ENCODE measurements at regions not wholly inside any gene's neighbourhood (a gene's known extent, or its start where the extent isn't known, plus 50 kb on each side); places are given as distances from the start of the nearest gene placed in this dataset.
A peak's percentile ranks its signal among the peaks of the same experiment; 100 is the strongest.

DNA sequence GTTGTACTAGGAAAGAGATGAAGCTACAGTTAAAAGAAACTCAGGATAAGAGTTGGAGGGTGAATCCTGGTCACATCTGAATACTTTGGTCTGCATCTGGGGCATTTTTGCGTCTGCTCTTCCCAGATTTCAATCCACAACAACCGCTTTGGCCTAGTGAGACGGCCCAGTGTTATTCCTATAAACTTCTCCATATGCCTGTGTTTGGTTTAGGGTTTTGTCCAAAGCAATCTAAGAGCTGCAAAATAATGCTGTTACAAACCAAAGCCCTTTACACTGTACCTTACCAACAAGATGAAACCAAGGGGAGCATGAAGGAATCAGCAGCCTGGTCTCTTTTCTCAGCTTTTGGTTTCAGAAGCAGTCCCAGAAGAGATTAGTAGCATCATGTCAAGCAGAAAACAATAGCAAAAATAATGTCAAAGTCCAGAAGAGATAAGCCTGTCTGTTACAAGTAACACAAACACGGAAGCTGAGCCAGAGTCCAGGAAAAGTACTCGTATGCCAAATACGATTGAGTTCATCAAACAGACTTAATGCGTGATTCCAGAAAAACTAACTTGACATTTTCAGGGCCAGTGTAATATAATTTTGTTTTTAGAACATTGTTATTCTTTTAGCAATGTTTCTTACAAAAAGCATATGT is 379.9 kb upstream of the ACO1 start (continued):
- TF ChIP-seq ZFAT (CRISPR knock-in tag; conservative IDR thresholded peaks at IDR 0.05) (no peak), ZBTB42 (CRISPR knock-in tag; IDR thresholded peaks at IDR 0.05) (no peak), RXRB (CRISPR knock-in tag; IDR thresholded peaks at IDR 0.05; ENCODE audit: borderline replicate concordance) (no peak; the same call in 1 of the 2 replicates), ZNF75D (CRISPR knock-in tag; IDR thresholded peaks at IDR 0.05; ENCODE audit: borderline replicate concordance) (no peak), KDM5A (IDR thresholded peaks at IDR 0.05; ENCODE audit: borderline replicate concordance, low read length) (no peak), ZNF557 (CRISPR knock-in tag; IDR thresholded peaks at IDR 0.05) (no peak), ZSCAN9 (CRISPR knock-in tag; IDR thresholded peaks at IDR 0.05; ENCODE audit: borderline replicate concordance) (peak; percentile 20; the same call in 1 of the 2 replicates), ZNF672 (CRISPR knock-in tag; IDR thresholded peaks at IDR 0.05) (no peak), ZNF674 (CRISPR knock-in tag; IDR thresholded peaks at IDR 0.05; ENCODE audit: low read depth) (no peak), RBM22 (optimal IDR thresholded peaks at IDR 0.05; ENCODE audit: low read length) (no peak), ZNF234 (CRISPR knock-in tag; conservative IDR thresholded peaks at IDR 0.05) (no peak), FOSL2 (CRISPR knock-in tag; IDR thresholded peaks at IDR 0.05) (no peak), KLF16 (CRISPR knock-in tag; IDR thresholded peaks at IDR 0.05) (peak in 1 of 2 experiments; percentile 47; a peak in 1 of 4 replicates), FOXK1 (CRISPR knock-in tag; IDR thresholded peaks at IDR 0.05; ENCODE audit: borderline replicate concordance, low read depth) (peak; percentile 11; the same call in 1 of the 2 replicates), ZNF530 (CRISPR knock-in tag; IDR thresholded peaks at IDR 0.05; ENCODE audit: low read depth) (no peak), ZNF33A (CRISPR knock-in tag; IDR thresholded peaks at IDR 0.05; ENCODE audit: borderline replicate concordance) (no peak), RBFOX2 (IDR thresholded peaks at IDR 0.05; ENCODE audit: low read depth, low read length) (no peak), KLF9 (CRISPR knock-in tag; IDR thresholded peaks at IDR 0.05; ENCODE audit: low read depth) (no peak)
- TF ChIP-seq, protein P1, sequence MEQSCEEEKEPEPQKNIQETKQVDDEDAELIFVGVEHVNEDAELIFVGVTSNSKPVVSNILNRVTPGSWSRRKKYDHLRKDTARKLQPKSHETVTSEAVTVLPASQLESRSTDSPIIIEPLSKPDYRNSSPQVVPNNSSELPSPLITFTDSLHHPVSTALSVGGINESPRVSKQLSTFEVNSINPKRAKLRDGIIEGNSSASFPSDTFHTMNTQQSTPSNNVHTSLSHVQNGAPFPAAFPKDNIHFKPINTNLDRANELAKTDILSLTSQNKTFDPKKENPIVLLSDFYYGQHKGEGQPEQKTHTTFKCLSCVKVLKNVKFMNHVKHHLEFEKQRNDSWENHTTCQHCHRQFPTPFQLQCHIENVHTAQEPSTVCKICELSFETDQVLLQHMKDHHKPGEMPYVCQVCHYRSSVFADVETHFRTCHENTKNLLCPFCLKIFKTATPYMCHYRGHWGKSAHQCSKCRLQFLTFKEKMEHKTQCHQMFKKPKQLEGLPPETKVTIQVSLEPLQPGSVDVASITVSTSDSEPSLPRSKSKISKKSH (CRISPR knock-in tag; IDR thresholded peaks at IDR 0.05; ENCODE audit: borderline replicate concordance), result no peak
- TF ChIP-seq, protein P2, sequence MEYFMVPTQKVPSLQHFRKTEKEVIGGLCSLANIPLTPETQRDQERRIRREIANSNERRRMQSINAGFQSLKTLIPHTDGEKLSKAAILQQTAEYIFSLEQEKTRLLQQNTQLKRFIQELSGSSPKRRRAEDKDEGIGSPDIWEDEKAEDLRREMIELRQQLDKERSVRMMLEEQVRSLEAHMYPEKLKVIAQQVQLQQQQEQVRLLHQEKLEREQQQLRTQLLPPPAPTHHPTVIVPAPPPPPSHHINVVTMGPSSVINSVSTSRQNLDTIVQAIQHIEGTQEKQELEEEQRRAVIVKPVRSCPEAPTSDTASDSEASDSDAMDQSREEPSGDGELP (IDR thresholded peaks at IDR 0.05; ENCODE audit: borderline replicate concordance, low read depth), result no peak
- TF ChIP-seq, protein P3, sequence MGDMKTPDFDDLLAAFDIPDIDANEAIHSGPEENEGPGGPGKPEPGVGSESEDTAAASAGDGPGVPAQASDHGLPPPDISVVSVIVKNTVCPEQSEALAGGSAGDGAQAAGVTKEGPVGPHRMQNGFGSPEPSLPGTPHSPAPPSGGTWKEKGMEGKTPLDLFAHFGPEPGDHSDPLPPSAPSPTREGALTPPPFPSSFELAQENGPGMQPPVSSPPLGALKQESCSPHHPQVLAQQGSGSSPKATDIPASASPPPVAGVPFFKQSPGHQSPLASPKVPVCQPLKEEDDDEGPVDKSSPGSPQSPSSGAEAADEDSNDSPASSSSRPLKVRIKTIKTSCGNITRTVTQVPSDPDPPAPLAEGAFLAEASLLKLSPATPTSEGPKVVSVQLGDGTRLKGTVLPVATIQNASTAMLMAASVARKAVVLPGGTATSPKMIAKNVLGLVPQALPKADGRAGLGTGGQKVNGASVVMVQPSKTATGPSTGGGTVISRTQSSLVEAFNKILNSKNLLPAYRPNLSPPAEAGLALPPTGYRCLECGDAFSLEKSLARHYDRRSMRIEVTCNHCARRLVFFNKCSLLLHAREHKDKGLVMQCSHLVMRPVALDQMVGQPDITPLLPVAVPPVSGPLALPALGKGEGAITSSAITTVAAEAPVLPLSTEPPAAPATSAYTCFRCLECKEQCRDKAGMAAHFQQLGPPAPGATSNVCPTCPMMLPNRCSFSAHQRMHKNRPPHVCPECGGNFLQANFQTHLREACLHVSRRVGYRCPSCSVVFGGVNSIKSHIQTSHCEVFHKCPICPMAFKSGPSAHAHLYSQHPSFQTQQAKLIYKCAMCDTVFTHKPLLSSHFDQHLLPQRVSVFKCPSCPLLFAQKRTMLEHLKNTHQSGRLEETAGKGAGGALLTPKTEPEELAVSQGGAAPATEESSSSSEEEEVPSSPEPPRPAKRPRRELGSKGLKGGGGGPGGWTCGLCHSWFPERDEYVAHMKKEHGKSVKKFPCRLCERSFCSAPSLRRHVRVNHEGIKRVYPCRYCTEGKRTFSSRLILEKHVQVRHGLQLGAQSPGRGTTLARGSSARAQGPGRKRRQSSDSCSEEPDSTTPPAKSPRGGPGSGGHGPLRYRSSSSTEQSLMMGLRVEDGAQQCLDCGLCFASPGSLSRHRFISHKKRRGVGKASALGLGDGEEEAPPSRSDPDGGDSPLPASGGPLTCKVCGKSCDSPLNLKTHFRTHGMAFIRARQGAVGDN (CRISPR knock-in tag; IDR thresholded peaks at IDR 0.05), result no peak
